ENCODE measurements at regions not wholly inside any gene's neighbourhood (a gene's known extent, or its start where the extent isn't known, plus 50 kb on each side); places are given as distances from the start of the nearest gene placed in this dataset.
"Not testable (repeated sequence)": the region's sequence is repeated elsewhere in the genome, so short reads cannot be mapped to it uniquely, and the experiment has no call there.

- H3K4me1 ChIP-seq (ENCODE audit: insufficient read depth, low read length): peaks cover 7% of the 10 kb centered on the region
- no peak overlapping the region for H3K4me3 ChIP-seq (ENCODE audit: low read length)
- H3K9me3 ChIP-seq (ENCODE audit: insufficient read depth, low read depth, low read length): no peaks in the 10 kb centered on the region
- no peaks in the 10 kb centered on the region for H3K27me3 ChIP-seq (ENCODE audit: insufficient read depth, low read length)
- no peaks in the 10 kb centered on the region for H3K36me3 ChIP-seq (ENCODE audit: insufficient read depth, low read depth, low read length)
- no peak overlapping the region for H3K27ac ChIP-seq (ENCODE audit: low read length)
- no peak overlapping the region for H3K9ac ChIP-seq (ENCODE audit: low read depth, low read length)
These were observed 218.0 kb downstream of the RBM26 start for GRCh38 chr13:79187917-79188690.

- Histone ChIP-seq H3K9ac (ENCODE audit: low read depth, low read length) (no peak overlapping the region), H3K9me3 (ENCODE audit: insufficient read depth, low read depth, low read length) (no peaks in the 10 kb centered on the region), H3K4me3 (ENCODE audit: low read length) (no peak overlapping the region), H3K4me1 (ENCODE audit: insufficient read depth, low read length) (peaks cover 9% of the 10 kb centered on the region), H3K27me3 (ENCODE audit: insufficient read depth, low read length) (no peaks in the 10 kb centered on the region), H3K27ac (ENCODE audit: low read length) (no peak overlapping the region), H3K36me3 (ENCODE audit: insufficient read depth, low read depth, low read length) (no peaks in the 10 kb centered on the region)
These were observed 220.5 kb downstream of the RBM26 start for GRCh38 chr13:79185580-79185979.

DNA sequence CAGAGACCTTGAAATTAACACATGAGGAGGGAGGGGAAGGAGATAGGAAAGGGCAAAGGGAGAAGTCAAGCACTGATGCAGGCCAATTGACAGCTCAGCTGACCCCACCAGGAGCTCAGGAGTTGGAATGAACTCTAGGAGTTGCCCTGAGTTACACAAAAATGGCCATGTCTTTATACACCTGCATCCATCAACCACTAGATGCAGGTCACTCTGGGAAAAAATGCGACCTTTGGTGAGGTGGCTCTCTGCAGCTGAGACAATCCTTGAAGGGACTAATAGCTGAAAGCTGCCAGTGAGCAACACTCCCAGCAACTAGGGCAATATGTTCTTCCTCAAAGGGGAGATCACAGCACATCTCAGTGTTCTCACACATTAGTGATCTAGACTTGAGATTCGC is 222.8 kb downstream of the RBM26 start:
- H3K27ac ChIP-seq (ENCODE audit: low read length): no peak overlapping the region
- no peak overlapping the region for H3K4me3 ChIP-seq (ENCODE audit: low read length)

GRCh38 chr13:79173691-79174090 is 232.4 kb downstream of the RBM26 start:
- H3K9me3 ChIP-seq (ENCODE audit: insufficient read depth, low read depth, low read length); H3K9ac ChIP-seq (ENCODE audit: low read depth, low read length); H3K4me3 ChIP-seq (ENCODE audit: low read length); H3K4me1 ChIP-seq (ENCODE audit: insufficient read depth, low read length); H3K27me3 ChIP-seq (ENCODE audit: insufficient read depth, low read length); H3K27ac ChIP-seq (ENCODE audit: low read length); H3K36me3 ChIP-seq (ENCODE audit: insufficient read depth, low read depth, low read length): not testable (repeated sequence)

More for the DNA sequence above, 222.8 kb downstream of the RBM26 start:
- Histone ChIP-seq H3K9me3 (ENCODE audit: insufficient read depth, low read depth, low read length) (no peaks in the 10 kb centered on the region), H3K36me3 (ENCODE audit: insufficient read depth, low read depth, low read length) (no peaks in the 10 kb centered on the region), H3K4me1 (ENCODE audit: insufficient read depth, low read length) (peaks cover 8% of the 10 kb centered on the region; the same call in 1 of the 2 replicates), H3K27me3 (ENCODE audit: insufficient read depth, low read length) (no peaks in the 10 kb centered on the region), H3K9ac (ENCODE audit: low read depth, low read length) (no peak overlapping the region)

DNA sequence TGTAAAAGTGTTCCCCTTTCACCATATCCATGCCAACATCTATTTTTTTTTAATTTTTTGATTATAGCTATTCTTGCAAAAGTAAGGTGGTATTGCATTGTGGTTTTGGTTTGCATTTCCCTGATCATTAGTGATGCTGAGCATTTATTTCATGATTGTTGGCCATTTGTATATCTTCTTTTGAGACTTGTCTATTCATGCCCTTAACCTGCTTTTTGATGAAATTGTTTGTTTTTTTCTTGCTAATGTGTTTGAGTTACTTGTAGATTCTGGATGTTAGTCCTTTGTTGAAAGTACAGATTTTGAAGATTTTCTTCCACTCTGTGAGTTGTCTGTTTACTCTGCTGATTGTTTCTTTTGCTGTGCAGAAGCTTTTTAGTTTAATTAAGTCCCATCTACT is 233.1 kb downstream of the RBM26 start:
- H3K9ac ChIP-seq (ENCODE audit: low read depth, low read length); H3K36me3 ChIP-seq (ENCODE audit: insufficient read depth, low read depth, low read length); H3K27ac ChIP-seq (ENCODE audit: low read length); H3K27me3 ChIP-seq (ENCODE audit: insufficient read depth, low read length); H3K9me3 ChIP-seq (ENCODE audit: insufficient read depth, low read depth, low read length); H3K4me3 ChIP-seq (ENCODE audit: low read length); H3K4me1 ChIP-seq (ENCODE audit: insufficient read depth, low read length): not testable (repeated sequence)

- Histone ChIP-seq H3K4me1 (ENCODE audit: insufficient read depth, low read length) (no peaks in the 10 kb centered on the region), H3K27ac (ENCODE audit: low read length) (no peak overlapping the region), H3K9ac (ENCODE audit: low read depth, low read length) (no peak overlapping the region), H3K4me3 (ENCODE audit: low read length) (no peak overlapping the region), H3K36me3 (ENCODE audit: insufficient read depth, low read depth, low read length) (no peaks in the 10 kb centered on the region), H3K27me3 (ENCODE audit: insufficient read depth, low read length) (no peaks in the 10 kb centered on the region), H3K9me3 (ENCODE audit: insufficient read depth, low read depth, low read length) (peaks cover 6% of the 10 kb centered on the region; the same call in 1 of the 2 replicates)
These were observed 234.7 kb downstream of the RBM26 start for GRCh38 chr13:79171141-79172061.

- Histone ChIP-seq H3K27me3 (ENCODE audit: insufficient read depth, low read length) (no peaks in the 10 kb centered on the region), H3K27ac (ENCODE audit: low read length) (no peak overlapping the region), H3K9ac (ENCODE audit: low read depth, low read length) (no peak overlapping the region), H3K9me3 (ENCODE audit: insufficient read depth, low read depth, low read length) (no peaks in the 10 kb centered on the region), H3K36me3 (ENCODE audit: insufficient read depth, low read depth, low read length) (no peaks in the 10 kb centered on the region), H3K4me3 (ENCODE audit: low read length) (no peak overlapping the region), H3K4me1 (ENCODE audit: insufficient read depth, low read length) (no peaks in the 10 kb centered on the region)
These were observed 245.2 kb downstream of the RBM26 start for GRCh38 chr13:79160818-79161217.

DNA sequence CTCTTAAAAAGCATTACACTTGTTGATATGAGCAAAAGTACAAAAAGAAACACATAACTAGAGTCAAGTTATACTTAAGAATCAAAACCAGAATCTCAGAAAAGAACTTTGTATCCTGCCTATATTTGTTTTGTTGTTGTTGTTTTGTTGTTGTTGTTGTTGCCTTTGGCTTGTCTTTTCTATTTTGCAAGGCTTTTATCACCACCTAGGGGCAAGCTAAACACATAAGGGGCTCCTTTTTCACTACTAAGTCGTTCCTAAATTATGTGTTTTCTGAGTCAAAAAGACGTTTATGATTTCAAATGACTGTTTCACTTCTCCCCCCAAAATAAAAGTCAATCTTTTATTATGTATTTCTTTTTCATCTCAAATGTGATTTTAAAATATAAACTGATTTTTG is 250.2 kb downstream of the RBM26 start:
- Histone ChIP-seq H3K9me3 (ENCODE audit: insufficient read depth, low read depth, low read length) (no peaks in the 10 kb centered on the region), H3K27me3 (ENCODE audit: insufficient read depth, low read length) (no peaks in the 10 kb centered on the region), H3K36me3 (ENCODE audit: insufficient read depth, low read depth, low read length) (no peaks in the 10 kb centered on the region), H3K4me1 (ENCODE audit: insufficient read depth, low read length) (no peaks in the 10 kb centered on the region), H3K27ac (ENCODE audit: low read length) (no peak overlapping the region), H3K4me3 (ENCODE audit: low read length) (no peak overlapping the region), H3K9ac (ENCODE audit: low read depth, low read length) (no peak overlapping the region)

DNA sequence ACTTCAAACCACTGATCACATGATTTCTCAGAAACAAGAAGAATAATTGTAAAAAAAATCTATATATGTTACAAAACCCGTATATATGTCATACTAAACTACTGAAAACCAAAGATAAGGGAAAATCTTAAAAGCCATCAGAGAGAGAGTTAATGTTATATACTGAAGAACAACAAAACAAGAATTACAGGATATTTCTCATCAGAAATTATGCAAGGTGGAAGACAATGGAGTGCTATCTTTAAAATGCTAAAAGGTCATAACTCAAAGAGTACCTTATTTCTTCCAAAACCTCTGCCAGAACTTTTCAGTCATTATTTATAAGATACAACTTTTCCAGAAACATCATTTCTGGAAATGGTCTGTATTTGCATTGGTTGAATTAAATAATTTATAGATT is 256.8 kb downstream of the RBM26 start:
- H3K9me3 ChIP-seq (ENCODE audit: insufficient read depth, low read depth, low read length): no peaks in the 10 kb centered on the region
- no peak overlapping the region for H3K9ac ChIP-seq (ENCODE audit: low read depth, low read length)

GRCh38 chr13:79141082-79141481 is 265.0 kb downstream of the RBM26 start:
- Histone ChIP-seq H3K36me3 (ENCODE audit: insufficient read depth, low read depth, low read length) (no peaks in the 10 kb centered on the region), H3K4me3 (ENCODE audit: low read length) (no peak overlapping the region), H3K27me3 (ENCODE audit: insufficient read depth, low read length) (no peaks in the 10 kb centered on the region), H3K9me3 (ENCODE audit: insufficient read depth, low read depth, low read length) (no peaks in the 10 kb centered on the region), H3K27ac (ENCODE audit: low read length) (no peak overlapping the region), H3K4me1 (ENCODE audit: insufficient read depth, low read length) (no peaks in the 10 kb centered on the region), H3K9ac (ENCODE audit: low read depth, low read length) (no peak overlapping the region)

More for the DNA sequence above, 256.8 kb downstream of the RBM26 start:
- Histone ChIP-seq H3K36me3 (ENCODE audit: insufficient read depth, low read depth, low read length) (no peaks in the 10 kb centered on the region), H3K4me1 (ENCODE audit: insufficient read depth, low read length) (no peaks in the 10 kb centered on the region), H3K27me3 (ENCODE audit: insufficient read depth, low read length) (no peaks in the 10 kb centered on the region), H3K27ac (ENCODE audit: low read length) (no peak overlapping the region), H3K4me3 (ENCODE audit: low read length) (no peak overlapping the region)

DNA sequence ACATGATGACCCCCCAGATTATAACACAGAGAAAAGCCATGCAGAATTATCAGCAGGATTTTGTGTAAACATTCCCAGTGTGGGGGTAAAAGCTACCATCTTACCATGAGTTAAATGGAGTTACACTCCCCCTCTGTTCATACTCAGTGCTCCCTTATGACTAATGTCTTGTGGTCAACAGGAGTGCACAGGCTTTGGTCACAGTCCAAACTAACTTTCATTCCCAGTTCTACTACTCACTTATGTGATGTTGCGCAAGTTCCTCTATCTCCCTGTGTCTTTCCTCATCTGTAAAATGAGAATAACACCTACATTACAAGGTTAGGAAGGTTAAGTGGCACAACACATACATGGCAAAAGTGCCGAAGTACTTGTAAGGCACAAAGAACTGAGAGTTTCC is 277.9 kb downstream of the RBM26 start:
- Histone ChIP-seq H3K9ac (ENCODE audit: low read depth, low read length) (no peak overlapping the region), H3K4me3 (ENCODE audit: low read length) (no peak overlapping the region), H3K27me3 (ENCODE audit: insufficient read depth, low read length) (no peaks in the 10 kb centered on the region), H3K36me3 (ENCODE audit: insufficient read depth, low read depth, low read length) (no peaks in the 10 kb centered on the region), H3K4me1 (ENCODE audit: insufficient read depth, low read length) (no peaks in the 10 kb centered on the region), H3K9me3 (ENCODE audit: insufficient read depth, low read depth, low read length) (no peaks in the 10 kb centered on the region), H3K27ac (ENCODE audit: low read length) (no peak overlapping the region)

GRCh38 chr13:79126706-79127105 is 279.3 kb downstream of the RBM26 start:
- no peaks in the 10 kb centered on the region for H3K27me3 ChIP-seq (ENCODE audit: insufficient read depth, low read length)
- H3K36me3 ChIP-seq (ENCODE audit: insufficient read depth, low read depth, low read length): no peaks in the 10 kb centered on the region
- no peak overlapping the region for H3K27ac ChIP-seq (ENCODE audit: low read length)
- H3K9ac ChIP-seq (ENCODE audit: low read depth, low read length): no peak overlapping the region
- no peaks in the 10 kb centered on the region for H3K4me1 ChIP-seq (ENCODE audit: insufficient read depth, low read length)
- no peaks in the 10 kb centered on the region for H3K9me3 ChIP-seq (ENCODE audit: insufficient read depth, low read depth, low read length)
- H3K4me3 ChIP-seq (ENCODE audit: low read length): no peak overlapping the region

Data from iPS-20b (cell line).